M059J (cell line): ENCODE measurements at regions not wholly inside any gene's neighbourhood (a gene's known extent, or its start where the extent isn't known, plus 50 kb on each side); places are given as distances from the start of the nearest gene placed in this dataset.

Experiments
- DNase-seq: peaks from one replicate; pipeline ENCODE4 v3.0.0-alpha.2; 2012; ENCODE audit warnings: low read depth

- no peak for DNase-seq
Observed at GRCh38 chr4:81826335-81826734, 354.6 kb upstream of the RASGEF1B start.

DNA sequence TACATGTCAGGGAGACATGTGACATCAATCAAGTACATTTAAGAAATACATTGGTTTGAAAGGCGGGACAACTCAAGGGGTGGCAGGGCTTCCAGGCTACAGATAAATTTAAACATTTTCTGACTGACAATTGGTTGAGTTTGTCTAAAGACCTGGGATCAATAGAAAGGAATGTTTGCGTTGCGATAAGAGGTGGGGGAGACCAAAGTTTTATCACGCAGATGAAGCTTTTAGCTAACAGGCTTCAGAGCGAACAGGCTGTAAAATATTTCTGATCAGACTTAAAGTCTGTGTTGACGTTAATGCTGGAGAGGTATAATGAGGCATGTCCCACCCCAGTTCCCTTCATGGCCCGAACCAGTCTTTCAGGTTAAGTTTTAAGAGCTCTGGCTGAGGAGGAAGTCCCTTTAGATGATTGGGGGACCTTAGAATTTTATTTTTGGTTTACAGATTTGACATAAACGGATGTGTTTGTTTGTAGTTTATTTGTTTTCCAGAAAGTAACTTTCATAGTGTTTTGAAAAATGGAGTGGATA lies 346.7 kb upstream of the RASGEF1B start:
- no peak for DNase-seq

DNA sequence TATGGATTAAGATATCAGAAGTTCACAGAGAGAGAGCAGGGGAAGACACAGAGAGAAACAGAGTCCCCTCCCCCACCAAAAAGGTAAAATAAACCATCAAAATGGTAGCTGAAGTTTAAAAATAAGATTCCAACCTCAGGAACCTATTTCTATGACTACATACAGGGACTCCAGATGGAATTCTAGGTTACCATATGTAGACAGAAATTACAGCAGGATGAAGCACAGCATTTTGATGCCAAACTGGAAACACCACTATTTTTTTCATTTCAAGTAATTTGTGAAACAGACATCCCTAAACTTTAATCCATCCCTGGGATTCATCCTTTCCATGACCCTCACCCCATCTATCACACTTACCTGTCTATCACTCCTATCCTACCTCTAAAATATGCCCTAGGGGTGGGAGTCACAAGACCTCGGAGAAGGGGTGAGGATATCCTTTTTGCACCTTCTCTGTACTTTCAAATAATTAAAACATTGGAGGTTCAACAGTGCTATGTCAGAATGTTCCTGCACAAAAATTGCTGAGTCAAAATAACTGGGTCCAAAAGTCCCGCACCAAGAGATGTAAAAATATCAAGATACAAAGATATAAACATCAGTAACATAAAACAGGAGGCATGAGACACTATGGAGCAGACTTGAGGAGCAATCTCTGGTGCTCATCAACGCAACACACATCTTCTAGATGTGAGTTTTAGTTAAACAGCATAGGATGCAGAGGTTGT lies 344.5 kb upstream of the RASGEF1B start:
- DNase-seq, result no peak

DNA sequence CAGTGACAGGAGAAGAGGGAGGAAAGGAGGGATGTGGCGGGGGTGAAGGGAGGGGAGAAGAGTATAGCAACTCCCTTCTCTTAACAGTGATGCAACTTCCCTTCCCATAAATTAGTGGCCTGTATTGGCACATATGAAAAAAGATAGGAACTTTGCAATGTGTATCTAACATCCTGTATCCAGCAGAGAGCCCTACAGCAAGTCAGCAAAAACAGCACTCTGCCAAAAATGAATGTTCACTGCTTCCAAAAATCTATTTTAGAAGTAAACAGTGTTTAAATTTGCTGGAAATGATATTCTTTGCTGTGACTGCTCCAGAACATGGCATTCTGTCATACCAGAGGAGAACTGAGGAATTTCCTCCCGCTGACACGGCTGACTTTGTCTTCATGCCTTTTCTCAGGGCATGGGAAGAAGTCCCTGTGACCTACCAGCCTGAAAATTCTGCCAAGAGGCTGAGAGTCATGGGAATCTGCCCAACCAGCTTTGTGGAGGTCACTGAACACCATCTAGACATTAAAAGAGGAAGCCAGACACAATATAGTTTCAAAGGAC lies 343.4 kb upstream of the RASGEF1B start:
- DNase-seq, result no peak

- DNase-seq, result no peak
Observed at GRCh38 chr4:81811562-81812293, 340.0 kb upstream of the RASGEF1B start.

DNA sequence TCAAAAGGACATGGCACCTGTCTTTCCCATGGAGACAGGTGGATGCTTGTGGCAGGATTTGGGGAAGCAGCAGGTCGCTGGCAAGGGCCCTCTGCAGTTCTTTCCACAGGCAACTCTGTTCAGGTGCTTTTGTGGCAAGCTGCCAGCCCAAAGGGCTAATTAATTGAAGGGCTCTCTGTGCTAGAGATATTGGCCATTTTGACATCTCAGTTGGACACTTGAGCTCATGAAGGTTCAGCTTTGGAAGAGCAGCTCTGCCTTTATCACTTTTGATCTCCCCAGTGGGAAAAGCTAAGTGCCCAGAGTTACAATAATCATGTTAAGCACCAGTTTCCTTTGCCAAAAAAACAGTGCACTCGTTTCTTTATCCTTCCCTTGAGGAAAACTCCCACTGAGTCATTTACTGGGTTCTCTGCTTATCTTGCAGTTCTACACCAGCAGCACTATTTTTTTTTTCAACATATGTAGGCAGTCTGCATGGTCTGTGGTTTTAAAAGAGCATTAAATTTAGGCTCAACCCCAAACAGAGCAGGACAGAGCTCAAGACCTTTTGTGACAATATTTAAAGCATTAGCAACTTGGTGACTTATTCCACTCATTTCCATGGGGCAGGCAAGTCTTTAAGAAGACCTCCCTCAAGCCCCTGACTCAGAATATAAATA lies 336.4 kb upstream of the RASGEF1B start:
- DNase-seq, result no peak

DNA sequence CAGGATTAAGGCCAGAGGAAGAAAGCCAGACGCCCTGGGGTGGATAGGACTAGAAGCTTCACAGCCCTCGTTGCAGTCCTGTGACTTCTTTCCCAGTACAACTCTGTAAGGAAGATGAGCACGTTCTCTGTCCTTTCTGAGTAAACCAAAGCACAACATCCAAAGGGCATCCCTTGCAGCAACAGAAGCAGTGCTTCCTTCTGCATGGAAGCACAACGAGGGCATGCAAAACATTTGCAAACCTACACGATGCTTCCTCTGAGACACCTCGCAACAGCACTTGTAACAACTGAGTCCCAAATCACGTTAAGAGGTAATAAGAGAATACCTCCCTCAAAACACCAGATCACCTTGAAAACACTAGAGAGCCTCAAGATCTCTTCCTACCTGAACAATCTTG lies 335.7 kb upstream of the RASGEF1B start:
- no peak for DNase-seq

DNA sequence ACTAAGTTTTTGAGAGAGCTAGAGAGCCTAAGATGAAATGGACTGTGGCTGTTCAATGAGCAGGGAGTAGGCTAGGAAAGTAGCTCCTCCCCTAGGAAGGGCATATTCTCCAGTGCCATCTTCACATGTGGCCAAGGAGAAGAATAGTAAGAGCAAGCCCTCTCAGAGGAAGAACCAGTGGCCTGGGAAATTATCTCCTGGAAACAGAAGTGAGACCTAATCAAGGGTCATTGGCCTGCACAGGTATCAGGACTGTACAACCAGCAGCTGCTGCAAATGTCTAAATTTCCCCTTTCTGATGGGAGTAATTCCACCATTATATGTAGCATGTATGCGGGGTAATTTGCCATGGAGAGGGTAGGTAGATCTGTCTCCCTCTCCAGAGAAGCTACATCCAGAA lies 334.8 kb upstream of the RASGEF1B start:
- DNase-seq, result no peak

- no peak for DNase-seq
Observed at GRCh38 chr4:81804849-81805248, 333.1 kb upstream of the RASGEF1B start.

DNA sequence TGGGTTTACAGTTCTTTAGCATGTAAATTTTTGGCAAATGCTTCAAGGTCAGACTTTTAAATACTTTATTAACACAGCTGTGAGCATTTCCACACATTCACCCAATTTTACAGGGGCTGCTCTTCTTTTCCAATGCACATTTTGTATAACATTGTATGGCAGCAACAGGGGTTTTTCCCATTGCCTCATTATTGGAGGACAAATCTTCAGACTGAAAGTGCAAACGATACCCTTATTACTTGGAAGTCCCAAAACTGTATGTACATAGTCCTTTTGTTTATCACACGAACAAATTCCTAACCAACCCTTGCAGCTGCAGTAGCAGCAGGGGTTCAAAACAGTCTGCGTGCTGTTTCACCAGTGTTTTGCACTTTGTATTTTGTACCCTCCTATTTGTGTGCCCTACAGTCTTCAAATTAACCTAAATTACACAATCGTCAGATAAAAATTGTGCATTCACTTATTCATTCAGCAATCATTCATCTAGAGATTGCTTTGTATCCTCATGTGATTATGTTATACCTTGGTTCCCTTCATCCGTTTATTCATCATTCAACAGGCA lies 330.7 kb upstream of the RASGEF1B start:
- no peak for DNase-seq

DNA sequence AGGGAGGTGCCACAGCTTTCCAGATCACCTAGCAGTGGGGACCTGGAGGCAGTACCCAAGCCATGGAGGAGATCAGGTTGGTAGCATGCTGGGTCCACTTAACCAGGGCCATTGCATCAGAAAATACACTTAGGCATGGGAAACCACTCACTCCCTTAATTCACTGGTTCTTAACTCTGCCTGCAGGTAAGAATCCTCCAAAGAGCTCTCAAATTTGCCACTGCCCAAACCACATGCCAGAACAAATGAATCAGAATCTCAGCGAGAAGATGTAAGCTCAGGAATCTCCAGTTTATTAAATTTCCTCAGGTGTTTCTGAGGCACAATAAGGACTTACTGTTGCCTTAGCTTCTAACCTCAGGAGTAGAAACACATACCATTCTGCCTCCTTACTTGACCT lies 327.7 kb upstream of the RASGEF1B start:
- no peak for DNase-seq

- DNase-seq, result no peak
Observed at GRCh38 chr4:81796790-81797528, 325.3 kb upstream of the RASGEF1B start.

DNA sequence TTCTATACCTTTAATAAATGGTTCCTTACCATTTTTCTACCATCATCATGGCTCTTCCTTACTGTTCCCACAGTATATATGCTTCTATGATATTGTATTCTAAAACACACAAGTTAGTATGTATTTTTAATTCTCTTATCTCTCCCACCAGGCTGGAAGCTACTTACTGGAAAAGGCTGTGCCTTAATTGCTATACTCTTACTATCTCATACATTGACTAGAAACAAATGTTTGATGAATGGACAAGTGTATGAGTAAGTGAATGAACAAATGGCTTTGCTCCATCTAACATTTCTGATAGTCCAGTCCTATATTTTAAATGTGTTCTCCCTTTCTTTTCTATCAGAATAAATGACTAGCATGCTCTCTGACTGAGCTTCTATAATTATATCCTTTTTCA lies 320.8 kb upstream of the RASGEF1B start:
- no peak for DNase-seq

- no peak for DNase-seq
Observed at GRCh38 chr4:81790477-81790876, 318.8 kb upstream of the RASGEF1B start.

DNA sequence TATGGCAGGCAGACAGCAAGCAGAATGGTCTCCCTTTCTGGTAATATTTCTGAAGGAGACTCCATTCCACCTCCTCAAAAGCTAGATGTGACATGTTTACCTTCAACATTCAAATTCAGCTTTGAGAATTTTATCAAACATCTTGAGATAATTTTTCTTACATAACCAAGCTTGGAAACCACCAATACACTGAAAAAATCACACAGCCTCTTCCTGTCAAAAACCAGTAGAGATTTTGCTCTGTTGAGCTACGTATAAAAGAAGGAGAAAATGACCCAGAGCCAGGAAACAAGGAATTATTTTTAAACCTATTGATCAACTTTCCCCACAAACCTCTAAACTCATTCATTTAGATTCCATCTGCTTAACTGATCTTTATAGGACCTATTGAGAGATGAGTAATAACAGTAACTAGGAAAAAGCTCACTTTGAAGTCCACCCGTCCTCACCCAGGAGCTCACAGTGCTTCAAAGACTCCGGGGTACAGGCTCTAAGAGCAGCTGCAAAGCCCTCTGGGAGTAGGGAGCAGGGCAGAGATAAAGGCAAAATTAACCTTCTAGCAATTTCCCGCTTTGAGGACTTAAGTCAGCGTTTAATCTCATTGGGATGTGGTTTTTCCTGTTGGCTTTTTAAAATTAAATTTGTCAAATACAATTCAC lies 318.2 kb upstream of the RASGEF1B start:
- no peak for DNase-seq

- no peak for DNase-seq
Observed at GRCh38 chr4:81789158-81789557, 317.5 kb upstream of the RASGEF1B start.

DNA sequence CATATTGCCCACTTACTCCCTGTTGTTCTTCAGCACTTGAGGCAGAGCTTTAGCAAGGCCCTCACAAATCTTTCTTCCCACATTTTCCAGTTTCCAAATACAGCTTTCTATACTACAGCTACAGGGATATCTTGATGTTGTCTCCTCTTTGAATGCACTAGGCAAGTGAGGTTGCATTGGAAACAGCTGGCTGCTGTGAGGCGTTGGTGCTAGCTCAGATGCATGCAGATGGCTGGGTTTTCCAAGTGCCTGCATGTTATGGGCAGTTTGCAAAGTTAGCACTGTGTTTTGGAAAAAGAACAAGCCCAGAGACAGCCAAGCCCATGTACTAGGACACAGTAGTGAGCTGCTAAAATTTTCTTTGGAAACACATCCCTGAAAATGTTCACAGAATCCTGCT lies 315.1 kb upstream of the RASGEF1B start:
- DNase-seq, result no peak

DNA sequence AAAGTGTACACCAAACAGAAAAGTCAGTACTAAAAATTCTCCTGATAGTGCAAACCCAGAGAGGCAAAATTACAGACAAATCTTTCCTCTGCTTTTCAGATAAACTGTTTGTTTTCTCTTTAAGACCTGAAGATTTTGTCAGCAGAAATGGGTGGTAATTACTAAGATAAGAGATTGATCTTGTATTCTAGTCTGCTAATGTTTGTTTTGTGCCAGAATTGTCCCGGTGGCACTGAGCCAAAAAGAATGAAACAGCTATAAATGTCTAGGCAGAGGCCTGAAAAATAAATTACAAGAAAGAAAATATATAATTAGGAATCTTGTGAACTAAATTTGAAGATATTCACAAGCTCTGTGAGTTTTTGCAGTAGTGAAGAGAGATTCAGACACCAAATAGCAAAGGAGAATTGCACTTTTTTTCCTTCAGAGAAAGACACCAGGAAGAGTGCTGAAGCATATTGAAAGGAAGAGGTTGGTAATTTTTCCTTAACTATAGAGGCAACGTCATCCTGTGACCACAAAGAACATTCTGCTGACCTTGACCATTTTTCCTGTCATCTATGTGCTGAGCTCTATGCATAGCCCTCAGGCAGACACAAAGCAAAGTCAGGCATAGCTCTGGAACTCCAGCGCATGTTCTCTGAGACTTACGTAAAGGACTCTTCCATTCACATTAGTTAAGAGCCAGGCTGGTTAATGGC lies 314.5 kb upstream of the RASGEF1B start:
- DNase-seq, result peak; percentile 2

DNA sequence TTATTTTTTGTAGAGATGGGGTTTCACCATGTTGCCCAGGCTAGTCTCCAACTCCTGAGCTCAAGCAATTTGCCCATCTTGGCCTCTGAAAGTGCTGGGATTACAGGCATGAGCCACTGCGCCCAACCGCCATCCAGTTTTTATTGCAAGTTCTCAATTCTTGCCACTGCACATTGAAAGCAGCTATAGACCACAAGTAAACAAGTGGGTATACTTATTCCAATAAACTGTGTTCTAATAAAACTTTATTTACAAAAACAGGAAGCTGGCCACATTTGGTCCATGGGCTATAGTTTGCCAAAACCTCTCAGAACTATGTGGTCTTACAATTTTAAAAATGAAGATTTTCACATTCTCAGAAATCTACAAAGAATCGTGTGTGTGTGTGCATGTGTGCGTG lies 313.6 kb upstream of the RASGEF1B start:
- DNase-seq, result no peak

GRCh38 chr4:81783558-81783957 lies 311.9 kb upstream of the RASGEF1B start:
- no peak for DNase-seq
